ENCODE measurements at regions not wholly inside any gene's neighbourhood (a gene's known extent, or its start where the extent isn't known, plus 50 kb on each side); places are given as distances from the start of the nearest gene placed in this dataset.

GRCh38 chr1:195328681-195329080 lies 1279.6 kb downstream of the KCNT2 start:
- DNase-seq = no peak

GRCh38 chr1:195328102-195328501 lies 1280.1 kb downstream of the KCNT2 start:
- DNase-seq = no peak

- DNase-seq = no peak
These were observed 1280.9 kb downstream of the KCNT2 start for GRCh38 chr1:195327361-195327760.

GRCh38 chr1:195326325-195326724 lies 1281.9 kb downstream of the KCNT2 start:
- no peak for DNase-seq

DNA sequence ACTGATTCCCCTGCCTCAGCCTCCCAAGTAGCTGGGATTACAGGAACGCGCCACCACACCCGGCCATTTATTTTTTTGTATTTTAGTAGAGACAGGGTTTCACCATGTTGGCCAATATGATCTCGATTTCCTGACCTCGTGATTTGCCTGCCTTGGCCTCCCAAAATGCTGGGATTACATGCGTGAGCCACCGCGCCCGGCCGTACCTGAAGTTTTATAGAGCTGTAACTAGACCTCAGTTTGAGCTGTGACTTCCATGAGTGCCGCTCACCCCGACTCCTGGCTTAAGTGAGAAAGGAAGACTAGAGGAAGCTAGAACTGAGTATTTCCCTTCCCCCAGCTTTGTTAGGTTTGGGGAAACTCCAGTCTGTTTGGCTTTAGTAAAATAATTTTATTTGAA lies 1283.1 kb downstream of the KCNT2 start:
- DNase-seq = no peak

- no peak for DNase-seq
These were observed 1302.0 kb downstream of the KCNT2 start for GRCh38 chr1:195306281-195306680.

DNA sequence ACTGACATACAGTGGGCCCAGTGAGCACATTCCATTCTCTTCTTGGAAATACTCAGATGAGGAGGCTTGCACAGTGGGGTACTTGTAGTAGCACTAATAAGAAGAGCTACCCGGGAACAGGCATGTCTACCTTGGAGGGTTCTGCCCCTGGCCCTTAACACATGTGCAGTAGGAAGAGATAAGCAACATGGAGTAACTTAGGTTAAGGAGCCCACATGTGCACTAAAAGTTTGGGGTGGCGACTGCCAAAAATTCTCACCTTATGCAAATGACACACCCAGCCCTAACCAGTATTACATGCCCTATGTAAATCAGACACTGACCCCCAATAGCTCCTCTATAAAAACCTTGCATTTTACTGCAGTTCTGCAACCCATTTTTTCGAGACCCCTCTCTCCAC lies 1313.3 kb downstream of the KCNT2 start:
- DNase-seq = no peak

- DNase-seq = no peak
These were observed 1329.6 kb downstream of the KCNT2 start for GRCh38 chr1:195278644-195279043.

DNA sequence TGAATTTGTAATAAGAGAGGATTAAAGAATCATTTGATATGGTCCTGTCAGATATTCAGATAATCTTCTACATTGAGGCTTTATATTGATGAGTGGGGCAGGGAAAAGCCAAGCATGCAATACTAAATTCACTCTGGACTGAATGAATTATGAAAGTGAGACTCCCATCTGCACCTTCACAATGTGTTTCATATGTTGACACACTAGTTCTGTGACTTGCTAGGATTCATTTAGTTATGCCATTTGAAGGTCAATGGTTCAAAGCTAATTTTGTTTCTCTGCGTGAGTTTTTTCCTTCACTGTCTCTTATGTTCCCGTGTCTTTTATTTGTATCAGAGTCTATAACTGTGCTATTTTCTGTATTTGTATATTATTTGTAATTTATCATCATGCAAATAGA lies 1332.5 kb downstream of the KCNT2 start:
- DNase-seq = no peak

DNA sequence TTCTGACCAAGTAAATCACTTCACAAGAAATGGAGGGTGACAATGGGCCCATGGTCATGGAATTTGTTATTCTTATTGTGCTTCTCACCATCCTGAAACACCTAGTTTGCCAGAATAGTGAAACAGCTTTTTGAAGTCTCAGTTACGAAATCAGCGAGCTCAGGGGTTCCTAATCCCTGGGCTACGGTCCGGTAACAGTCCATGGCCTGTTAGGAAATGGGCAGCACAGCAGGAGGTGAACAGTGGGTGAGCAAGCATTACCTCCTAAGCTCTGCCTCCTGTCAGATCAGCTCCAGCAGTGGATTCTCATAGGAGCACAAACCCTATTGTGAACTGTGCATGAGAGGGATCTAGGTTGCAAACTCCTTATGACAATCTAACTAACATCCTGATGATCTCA lies 1356.3 kb downstream of the KCNT2 start:
- no peak for DNase-seq

DNA sequence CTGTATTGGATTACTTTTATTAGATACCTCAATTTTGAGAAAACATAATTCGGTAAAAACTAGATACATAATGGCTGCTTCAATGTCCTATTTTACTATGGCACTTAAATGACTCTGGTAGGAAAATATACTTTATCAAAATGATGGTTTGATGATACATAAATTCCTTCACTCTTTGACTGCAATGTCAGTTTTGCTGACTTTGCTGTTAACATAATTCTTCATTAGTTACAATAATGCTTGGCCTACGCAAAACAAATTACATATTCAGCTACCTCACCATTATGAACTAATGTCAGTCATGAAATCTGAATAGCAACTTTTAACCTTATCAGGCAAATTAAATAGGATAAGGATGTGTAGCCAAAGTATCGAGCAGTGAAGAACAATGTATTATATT lies 1364.7 kb downstream of the KCNT2 start:
- no peak for DNase-seq

- no peak for DNase-seq
These were observed 1367.2 kb downstream of the KCNT2 start for GRCh38 chr1:195241066-195241465.

DNA sequence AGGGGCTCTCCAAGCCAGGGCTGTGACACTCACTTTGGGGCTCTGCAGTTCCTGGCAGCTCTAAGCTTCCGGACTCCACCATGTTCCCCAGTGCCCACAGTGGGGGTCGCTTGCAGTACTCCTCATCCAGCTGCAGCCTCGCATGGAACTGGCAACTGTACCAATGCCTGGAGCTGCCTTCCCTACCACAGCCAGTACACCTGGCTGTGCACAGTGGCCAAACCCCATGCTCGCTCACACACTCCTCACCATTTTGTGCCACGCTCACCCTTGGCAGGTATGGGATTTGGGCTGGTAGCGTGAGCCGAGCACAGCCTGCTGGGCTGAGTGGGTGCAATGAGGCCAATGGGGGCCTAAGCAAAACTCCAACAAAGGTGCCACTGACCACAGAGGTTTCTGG lies 1369.9 kb downstream of the KCNT2 start:
- DNase-seq = no peak

DNA sequence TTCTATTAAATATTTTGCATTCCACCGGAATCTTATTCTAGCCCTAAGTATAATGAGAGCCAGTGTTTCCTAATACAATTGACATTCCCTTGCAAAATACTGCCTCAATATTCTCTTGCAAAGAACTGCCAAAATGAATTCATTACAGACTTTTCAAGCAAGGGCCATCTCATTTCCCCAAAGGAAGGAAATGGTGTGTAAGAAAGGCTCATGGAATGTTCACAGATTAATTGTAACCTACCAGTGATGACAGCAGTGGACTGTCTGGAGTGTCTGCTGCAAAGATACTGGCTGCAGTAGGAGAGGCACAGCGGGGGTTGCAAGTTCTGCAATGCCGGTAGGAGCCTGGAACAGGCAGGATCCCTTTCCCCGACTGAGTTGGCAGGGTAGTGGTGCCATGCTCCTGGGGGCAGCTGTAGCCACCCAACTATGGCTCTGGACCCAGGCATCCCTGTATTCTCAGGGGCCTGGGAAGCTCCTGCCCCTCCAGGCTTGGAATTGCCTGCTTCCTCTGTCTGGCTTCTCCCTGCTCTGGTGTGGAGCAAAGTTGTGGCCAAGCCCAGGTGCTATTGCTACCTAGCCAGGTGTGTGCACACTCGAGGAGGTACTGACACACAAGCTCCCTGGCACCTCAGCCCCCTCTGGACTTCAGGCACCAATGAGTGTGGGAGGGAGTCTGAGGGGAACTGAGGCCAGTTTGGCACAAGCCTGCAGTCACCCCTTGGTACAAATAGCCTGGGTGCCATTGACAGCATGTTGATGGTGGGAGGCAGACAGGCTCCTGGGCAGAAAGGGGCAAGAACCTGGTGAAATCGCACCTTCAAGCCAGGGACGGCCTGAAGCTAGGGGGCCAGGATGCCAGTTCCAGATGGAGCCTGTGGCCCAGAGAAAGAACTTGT lies 1371.0 kb downstream of the KCNT2 start:
- DNase-seq = no peak

DNA sequence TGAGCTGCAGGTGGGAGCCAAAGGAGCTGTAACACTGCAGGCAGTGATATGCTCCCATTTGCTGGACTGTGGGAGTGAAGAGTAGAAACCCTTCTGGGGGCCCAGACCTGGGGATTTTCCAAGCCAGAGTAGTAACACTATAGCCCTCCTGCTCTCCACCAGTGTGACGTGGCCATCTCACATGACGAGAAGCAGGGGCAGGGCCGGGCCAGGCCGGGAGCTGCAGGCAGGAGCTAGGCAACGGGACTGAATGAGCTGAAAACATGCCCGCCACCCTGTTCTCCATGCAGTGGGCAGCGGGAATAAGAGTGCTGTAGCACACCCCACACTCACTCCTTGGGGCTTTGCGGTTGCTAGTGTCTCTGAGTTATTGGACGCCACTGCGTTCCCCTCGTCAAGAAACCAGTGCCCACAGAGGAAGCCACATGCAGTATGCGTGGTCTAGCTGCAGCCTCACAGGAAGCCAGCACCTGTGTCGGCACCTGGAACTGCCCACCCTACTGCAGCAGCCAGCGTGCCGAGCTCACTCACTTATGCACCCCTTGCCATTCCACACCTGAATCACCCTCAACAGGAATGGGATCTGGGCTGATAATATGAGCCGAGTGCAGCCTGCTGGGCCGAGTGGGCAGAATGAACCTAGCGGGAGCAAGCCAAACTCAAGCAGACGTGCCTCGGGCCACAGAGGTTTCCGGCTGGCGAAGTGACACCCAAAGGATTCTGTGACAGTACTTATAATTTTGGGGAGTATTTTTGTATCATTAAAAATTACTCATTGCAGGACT lies 1389.6 kb downstream of the KCNT2 start:
- DNase-seq = no peak

GRCh38 chr1:195202241-195202640 lies 1406.0 kb downstream of the KCNT2 start:
- DNase-seq = no peak

- DNase-seq = no peak
These were observed 1407.5 kb downstream of the KCNT2 start for GRCh38 chr1:195200772-195201171.

DNA sequence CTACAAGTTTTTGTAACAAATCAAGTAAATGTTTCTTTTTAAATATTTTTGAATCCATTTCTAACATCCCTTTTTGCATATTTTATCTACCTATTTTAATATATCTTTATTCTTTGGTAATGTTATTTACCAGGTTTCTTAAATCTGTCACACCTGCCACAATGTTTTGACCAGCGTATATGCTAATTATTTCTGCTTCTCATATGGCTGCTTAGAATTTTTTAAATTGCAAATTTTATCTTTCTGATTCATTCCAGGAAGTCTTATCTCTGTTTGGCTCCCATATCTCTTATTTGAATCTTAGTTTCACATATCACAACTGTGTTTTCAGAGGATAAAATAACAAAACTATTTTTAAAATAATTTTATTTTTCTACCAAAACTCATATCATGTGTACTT lies 1411.1 kb downstream of the KCNT2 start:
- no peak for DNase-seq

GRCh38 chr1:195195423-195196057 lies 1412.7 kb downstream of the KCNT2 start:
- no peak for DNase-seq

DNA sequence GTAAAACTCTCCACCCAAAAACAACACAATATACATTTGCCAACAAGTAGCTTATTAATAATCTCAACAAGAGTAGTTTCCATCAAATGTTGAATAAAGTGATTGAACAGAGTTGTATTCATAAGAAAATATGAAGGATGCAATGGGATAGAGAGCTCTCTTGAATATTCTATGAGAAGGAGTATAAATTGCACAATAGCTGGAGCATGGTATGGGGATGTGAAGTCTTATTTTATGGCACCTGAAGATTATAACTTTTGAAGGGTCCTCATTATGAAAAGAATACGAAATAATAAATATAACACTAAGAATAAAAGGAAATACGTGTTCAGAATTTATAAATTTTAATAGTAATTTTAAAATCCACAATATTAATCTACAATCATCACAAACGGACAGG lies 1415.1 kb downstream of the KCNT2 start:
- no peak for DNase-seq

GRCh38 chr1:195188821-195189220 lies 1419.4 kb downstream of the KCNT2 start:
- DNase-seq = no peak

DNA sequence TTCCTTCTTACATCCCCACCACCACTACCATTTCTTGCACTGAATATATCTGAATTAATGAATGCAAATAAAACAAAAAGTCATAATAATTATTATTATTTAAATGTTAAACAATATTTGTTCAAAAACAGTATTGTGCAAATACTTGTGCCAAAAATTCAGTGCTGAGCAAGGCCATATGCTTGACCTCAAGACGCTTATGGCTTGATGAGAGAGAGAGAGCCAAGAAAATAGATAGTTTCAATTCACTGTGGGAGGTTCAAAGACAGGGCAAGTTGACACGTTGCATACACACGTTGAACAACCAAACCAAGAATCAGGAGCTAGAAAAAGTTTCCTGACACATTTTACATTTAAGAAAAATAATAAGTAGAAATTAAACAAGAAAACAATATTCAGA lies 1421.7 kb downstream of the KCNT2 start:
- no peak for DNase-seq

DNA sequence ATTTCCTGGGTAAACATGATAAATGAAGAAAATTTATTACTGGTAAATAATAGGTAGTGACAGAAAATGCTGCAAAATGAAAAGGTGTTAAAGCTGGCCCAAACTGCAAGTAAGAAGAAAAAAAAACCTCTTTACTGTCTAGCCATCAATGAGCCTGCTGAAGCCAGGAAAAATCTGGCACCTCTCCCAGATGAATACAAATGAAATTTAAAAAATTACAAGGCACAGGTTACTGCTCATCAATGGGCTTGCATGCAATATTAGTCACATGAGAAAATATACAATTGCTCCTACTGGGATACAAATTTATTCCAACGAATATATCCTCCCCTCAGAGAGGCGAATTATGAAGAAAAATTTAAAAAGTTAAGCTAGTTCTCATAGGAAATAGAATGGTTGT lies 1422.5 kb downstream of the KCNT2 start:
- DNase-seq = no peak

DNA sequence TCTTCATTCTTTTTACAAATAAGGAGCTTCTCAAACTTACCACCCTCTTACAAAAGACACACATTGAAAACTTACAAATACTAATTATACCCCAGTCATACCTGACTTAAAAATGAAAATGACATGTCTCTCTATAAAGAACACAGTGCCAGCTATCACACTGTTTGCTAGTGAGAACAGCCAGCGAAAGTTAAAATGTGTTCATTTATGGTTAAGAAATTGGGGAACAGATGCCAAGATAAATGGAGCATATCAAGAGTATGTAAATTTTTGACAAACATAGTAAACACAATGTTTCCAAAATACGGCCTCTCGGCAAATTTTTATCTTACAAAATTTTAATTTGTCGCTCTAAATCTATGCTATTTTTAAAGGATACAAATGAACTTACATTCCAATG lies 1422.9 kb downstream of the KCNT2 start:
- DNase-seq = no peak
